HG02623 (cell line): ENCODE measurements at regions not wholly inside any gene's neighbourhood (a gene's known extent, or its start where the extent isn't known, plus 50 kb on each side); places are given as distances from the start of the nearest gene placed in this dataset.
A peak's percentile ranks its signal among the peaks of the same experiment; 100 is the strongest.

Experiments
- ATAC-seq: cut with Tn5 transposase; IDR thresholded peaks from one replicate; pipeline ENCODE4 v1.9.1; 2021; ENCODE audit warnings: moderate library complexity; ENCODE audit not compliant: unreplicated experiment

- no peak for ATAC-seq
These were observed 249.1 kb downstream of the COL12A1 start for GRCh38 chr6:74956559-74957428.

- no peak for ATAC-seq
These were observed 252.1 kb downstream of the COL12A1 start for GRCh38 chr6:74953708-74954107.

- ATAC-seq = no peak
These were observed 258.9 kb downstream of the COL12A1 start for GRCh38 chr6:74946961-74947360.

- no peak for ATAC-seq
These were observed 263.7 kb downstream of the COL12A1 start for GRCh38 chr6:74942130-74942529.

GRCh38 chr6:74941424-74941823 lies 264.4 kb downstream of the COL12A1 start:
- no peak for ATAC-seq

DNA sequence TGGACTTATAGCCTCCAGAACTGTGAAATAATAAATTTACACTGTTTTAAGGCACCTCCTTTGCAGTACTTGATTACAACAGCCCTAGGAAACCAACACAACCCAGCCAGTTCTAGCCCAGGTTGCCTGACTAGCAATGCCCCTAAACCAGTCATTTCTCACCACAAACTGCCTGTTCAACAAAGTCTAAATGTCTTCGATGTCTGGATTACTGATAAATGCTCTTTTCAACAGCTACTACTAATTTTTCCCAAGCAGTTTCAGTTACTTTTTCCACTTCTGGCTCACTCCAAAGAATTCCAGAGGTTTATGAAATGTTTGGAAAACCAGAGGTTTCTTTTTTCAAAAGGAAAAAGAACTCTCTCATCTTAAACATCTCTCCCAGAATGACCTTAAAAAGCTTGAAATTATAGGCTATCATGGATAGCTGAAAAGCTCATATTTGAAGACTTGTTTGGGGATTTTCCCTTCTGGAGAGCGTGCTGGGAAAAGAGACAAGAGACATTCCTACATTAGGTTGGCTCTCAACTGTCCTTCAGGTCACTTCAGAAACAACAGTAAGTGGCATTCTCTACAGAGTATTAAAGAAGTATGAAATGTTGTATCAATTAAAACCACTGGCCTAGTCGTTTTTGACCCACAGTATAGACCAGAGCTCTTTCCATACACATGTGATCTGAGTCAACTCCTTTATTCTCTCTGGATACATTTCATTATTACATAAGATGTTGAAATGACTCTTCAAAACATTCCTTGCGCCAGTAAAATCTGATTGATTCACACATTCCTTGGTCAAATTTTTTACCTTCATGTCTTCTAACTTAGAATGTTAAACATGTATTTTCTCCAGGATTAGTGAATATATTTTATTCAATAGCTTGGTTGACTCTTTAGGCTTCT lies 265.9 kb downstream of the COL12A1 start:
- no peak for ATAC-seq

- no peak for ATAC-seq
These were observed 266.6 kb downstream of the COL12A1 start for GRCh38 chr6:74939151-74939708.

- ATAC-seq = no peak
These were observed 267.9 kb downstream of the COL12A1 start for GRCh38 chr6:74937936-74938335.

DNA sequence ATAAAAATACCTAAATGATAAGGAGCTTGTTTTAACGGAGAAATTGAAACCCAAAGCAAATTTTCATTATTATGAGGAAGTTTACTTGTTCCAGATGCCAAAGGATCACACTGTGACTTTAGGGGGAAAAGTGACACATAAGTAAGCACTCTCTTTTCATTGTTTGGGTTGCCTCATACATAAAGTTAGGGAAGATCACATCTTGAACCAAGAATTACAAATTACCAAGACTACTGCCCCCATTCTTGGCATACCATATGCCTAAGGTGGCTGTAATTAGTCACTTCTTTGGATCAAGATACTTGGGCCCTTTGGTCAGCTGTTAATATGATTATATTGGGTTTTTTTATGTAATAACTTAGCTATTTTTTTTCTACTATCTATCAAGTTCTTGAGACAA lies 269.0 kb downstream of the COL12A1 start:
- no peak for ATAC-seq

DNA sequence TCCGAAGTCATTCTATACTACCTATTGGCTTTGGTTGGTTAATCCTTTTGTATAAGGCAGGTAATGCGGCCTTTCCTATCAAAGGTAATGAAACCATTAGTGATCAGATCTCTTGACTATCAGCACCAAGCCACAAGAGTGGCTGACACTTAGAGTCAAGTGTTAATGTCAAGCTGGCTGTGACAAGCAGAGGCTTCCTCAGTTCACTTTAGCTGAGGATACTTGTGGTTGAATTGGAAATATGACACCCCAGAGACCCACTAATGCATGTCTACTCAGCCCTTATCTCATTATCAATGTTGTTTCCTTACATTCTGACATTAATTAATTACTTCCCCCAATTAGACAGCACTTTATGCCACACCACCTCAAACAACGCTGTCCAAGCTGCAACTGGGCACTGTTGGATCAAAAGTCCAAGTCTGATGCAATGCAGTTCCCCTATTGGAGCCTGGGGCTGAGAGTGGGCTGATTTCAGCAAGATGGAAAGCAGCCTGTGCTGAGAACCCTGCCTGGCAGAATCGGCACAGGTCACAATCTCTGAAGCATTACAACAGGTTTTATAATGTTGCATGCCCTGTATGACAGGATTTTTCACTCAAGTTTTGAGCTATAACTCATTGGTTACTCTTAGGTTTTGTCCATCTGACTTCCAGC lies 273.5 kb downstream of the COL12A1 start:
- no peak for ATAC-seq

DNA sequence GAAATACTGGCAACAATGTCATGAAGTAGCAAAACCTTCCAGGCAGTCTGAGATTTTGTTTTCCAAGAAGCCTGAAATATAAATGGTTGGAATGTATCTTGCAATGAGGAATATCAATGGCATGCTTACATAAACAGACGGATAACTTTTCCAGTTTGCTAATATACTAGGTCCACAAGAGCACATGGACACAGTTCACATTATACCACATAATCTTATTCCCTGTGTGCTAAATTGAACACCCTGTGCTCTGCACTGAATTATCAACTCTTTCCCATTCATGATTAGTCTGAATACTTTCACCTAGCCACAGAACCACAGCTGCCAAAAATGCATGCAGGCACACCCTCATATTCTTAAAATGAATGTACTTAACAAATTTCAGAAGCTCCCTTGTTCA lies 274.3 kb downstream of the COL12A1 start:
- no peak for ATAC-seq

GRCh38 chr6:74928203-74928602 lies 277.6 kb downstream of the COL12A1 start:
- no peak for ATAC-seq

GRCh38 chr6:74927299-74927698 lies 278.6 kb downstream of the COL12A1 start:
- no peak for ATAC-seq

- peak; percentile 61 for ATAC-seq
These were observed 280.2 kb downstream of the COL12A1 start for GRCh38 chr6:74925683-74926082.

- no peak for ATAC-seq
These were observed 291.0 kb downstream of the COL12A1 start for GRCh38 chr6:74914888-74915287.

GRCh38 chr6:74912234-74912633 lies 293.6 kb downstream of the COL12A1 start:
- no peak for ATAC-seq

GRCh38 chr6:74902846-74903245 lies 303.0 kb downstream of the COL12A1 start:
- no peak for ATAC-seq

DNA sequence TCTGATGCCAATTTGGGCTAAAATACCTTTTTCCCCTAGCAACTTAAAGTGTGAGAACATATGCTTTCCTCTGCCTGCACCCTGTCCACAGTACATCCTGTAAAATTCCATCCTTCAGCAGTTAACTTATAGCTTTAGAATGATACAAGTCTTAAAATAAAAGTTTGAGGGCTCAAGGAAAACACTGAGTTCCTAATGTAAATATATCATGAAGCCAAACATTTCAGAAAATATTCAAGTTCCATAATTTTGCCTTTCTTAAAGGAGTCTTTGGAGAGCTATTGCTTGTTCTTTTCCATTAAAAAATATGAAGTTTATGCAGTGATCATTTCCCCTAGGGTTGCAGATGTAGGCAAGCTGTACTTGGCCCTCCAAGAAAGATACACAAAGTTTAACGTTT lies 303.8 kb downstream of the COL12A1 start:
- ATAC-seq = no peak

GRCh38 chr6:74901576-74901975 lies 304.3 kb downstream of the COL12A1 start:
- no peak for ATAC-seq

- ATAC-seq = no peak
These were observed 306.4 kb downstream of the COL12A1 start for GRCh38 chr6:74899416-74899815.

GRCh38 chr6:74892091-74892490 lies 313.8 kb downstream of the COL12A1 start:
- ATAC-seq = no peak
